PC-3 (cell line): ENCODE measurements at regions not wholly inside any gene's neighbourhood (a gene's known extent, or its start where the extent isn't known, plus 50 kb on each side); places are given as distances from the start of the nearest gene placed in this dataset.

Experiments used
- ATAC-seq: fragments of 200-7000 bp; cut with Tn5 transposase; 2 replicates; pipeline ENCODE4 v1.9.1; 2020; ENCODE audit warnings: mild to moderate bottlenecking, moderate library complexity
- BruUV-seq: library from RNA; stranded (reverse); fragments of 400-500 nt; replicated peaks from 2 replicates; lab custom pipeline; 2021; lab: Mats Ljungman, UMichigan
- CTCF ChIA-PET: fragments of 300-600 bp; sonication (Branson Sonifier 250); formaldehyde crosslinking; loops from one replicate; lab custom pipeline; 2022; ENCODE audit warnings: antibody characterized with exemption; lab: Charles Lee
- POLR2A ChIA-PET: fragments of 300-600 bp; sonication (Branson Sonifier 250); formaldehyde crosslinking; loops from one replicate; lab custom pipeline; 2022; ENCODE audit warnings: antibody characterized with exemption; ENCODE audit not compliant: unreplicated experiment; lab: Charles Lee
- DNase-seq: peaks from one replicate; pipeline ENCODE4 v3.0.0-alpha.2; 2015
- H2AFZ ChIP-seq: fragments of 300-600 bp; sonication (generic); 2 replicates; pipeline ENCODE4 v1.6.0; 2016; ENCODE audit warnings: antibody characterized with exemption, low read length
- H3F3A ChIP-seq: fragments of 300-600 bp; sonication (generic); one replicate; pipeline ENCODE4 v1.6.0; 2017; ENCODE audit warnings: antibody characterized with exemption, low read length, control low read depth, mild to moderate bottlenecking; ENCODE audit not compliant: unreplicated experiment
- H3K27ac ChIP-seq: fragments of 300-600 bp; sonication (generic); 2 replicates; pipeline ENCODE4 v1.5.1; 2016; ENCODE audit warnings: mild to moderate bottlenecking, low read length
- H3K27me3 ChIP-seq: fragments of 300-600 bp; sonication (generic); 2 replicates; pipeline ENCODE4 v1.6.1; 2016; ENCODE audit warnings: low read length, mixed read lengths
- H3K36me3 ChIP-seq: fragments of 300-600 bp; sonication (generic); 2 replicates; pipeline ENCODE4 v1.6.1; 2016; ENCODE audit warnings: low read depth, mixed run types, low read length, mixed read lengths
- H3K4me1 ChIP-seq: fragments of 300-600 bp; sonication (generic); 2 replicates; pipeline ENCODE4 v1.5.1; 2016; ENCODE audit warnings: low read length; ENCODE audit not compliant: insufficient read depth
- H3K4me2 ChIP-seq: fragments of 300-600 bp; sonication (generic); 2 replicates; pipeline ENCODE4 v1.6.0; 2016; ENCODE audit warnings: low read length
- H3K4me3 ChIP-seq: fragments of 300-600 bp; sonication (generic); 2 replicates; pipeline ENCODE4 v1.5.1; 2016; ENCODE audit warnings: mild to moderate bottlenecking, low read length, mixed read lengths
- H3K79me2 ChIP-seq: fragments of 300-600 bp; sonication (generic); 2 replicates; pipeline ENCODE4 v1.6.1; 2017; ENCODE audit warnings: low read length, mixed read lengths
- H3K9ac ChIP-seq: fragments of 300-600 bp; sonication (generic); 2 replicates; pipeline ENCODE4 v1.6.0; 2016; ENCODE audit warnings: mild to moderate bottlenecking, low read length
- H3K9me2 ChIP-seq: fragments of 300-600 bp; sonication (generic); replicated peaks from 2 replicates; pipeline ENCODE4 v1.6.1; 2016; ENCODE audit warnings: mixed run types, low read length, mixed read lengths
- H3K9me3 ChIP-seq: fragments of 300-600 bp; sonication (generic); 2 replicates; pipeline ENCODE4 v1.6.1; 2016; ENCODE audit warnings: low read length, mixed read lengths
- H4K20me1 ChIP-seq: fragments of 300-600 bp; sonication (generic); 2 replicates; pipeline ENCODE4 v1.6.1; 2016; ENCODE audit warnings: low read length, mixed read lengths
- CTCF ChIP-seq: fragments of 300-600 bp; sonication (generic); conservative IDR thresholded peaks from 2 replicates; pipeline ENCODE4 v1.5.1; 2017; ENCODE audit warnings: antibody characterized with exemption, low read depth, mild to moderate bottlenecking, low read length
- EZH2 ChIP-seq: fragments of 300-600 bp; sonication (generic); IDR thresholded peaks from one replicate; pipeline ENCODE4 v1.6.1; 2017; ENCODE audit warnings: antibody characterized with exemption, mild to moderate bottlenecking, low read length; ENCODE audit not compliant: unreplicated experiment
- EZH2phosphoT487 ChIP-seq: fragments of 300-600 bp; sonication (generic); IDR thresholded peaks from 2 replicates; pipeline ENCODE4 v1.6.1; 2018; ENCODE audit warnings: mild to moderate bottlenecking, antibody characterized with exemption, low read length, borderline replicate concordance
- intact Hi-C: fragments of 100-400 bp; cut with micrococcal nuclease; formaldehyde crosslinking; loops from 2 replicates; pipeline ENCODE4 v1.9.0; 2023

- DNase-seq (no peak), ATAC-seq (no peak)
- Histone ChIP-seq H2AFZ (no peak overlapping the region), H3K9ac (no peak overlapping the region), H3F3A (no peaks in the 10 kb centered on the region), H3K79me2 (no peaks in the 10 kb centered on the region), H3K9me2 (no peaks in the 10 kb centered on the region), H3K36me3 (no peaks in the 10 kb centered on the region), H3K4me1 (no peaks in the 10 kb centered on the region), H3K27me3 (peaks cover 6% of the 10 kb centered on the region; the same call in 1 of the 2 replicates), H3K4me3 (no peak overlapping the region), H3K9me3 (no peaks in the 10 kb centered on the region), H3K27ac (no peak overlapping the region), H3K4me2 (no peak overlapping the region), H4K20me1 (no peaks in the 10 kb centered on the region)
- no TSS peak for BruUV-seq
- TF ChIP-seq EZH2, result no peak
- no peak for TF ChIP-seq EZH2phosphoT487
- TF ChIP-seq CTCF, result no peak
- POLR2A ChIA-PET, result no interaction called here
- intact Hi-C loops, result no loop called here
- CTCF ChIA-PET, result no interaction called here
Measured at GRCh38 chr2:136496966-136497365, 268.4 kb upstream of the THSD7B start.

GRCh38 chr2:136495636-136496035 lies 269.7 kb upstream of the THSD7B start:
- intact Hi-C loops, result no loop called here
- ATAC-seq (no peak), DNase-seq (no peak)
- Histone ChIP-seq H3F3A (no peaks in the 10 kb centered on the region), H3K27me3 (peaks cover 10% of the 10 kb centered on the region; the same call in 1 of the 2 replicates), H3K36me3 (no peaks in the 10 kb centered on the region), H3K79me2 (no peaks in the 10 kb centered on the region), H3K4me2 (no peak overlapping the region), H3K9me3 (no peaks in the 10 kb centered on the region), H2AFZ (no peak overlapping the region), H3K4me3 (no peak overlapping the region), H4K20me1 (no peaks in the 10 kb centered on the region), H3K4me1 (no peaks in the 10 kb centered on the region), H3K27ac (no peak overlapping the region), H3K9ac (no peak overlapping the region), H3K9me2 (no peaks in the 10 kb centered on the region)
- CTCF ChIA-PET, result no interaction called here
- no TSS peak for BruUV-seq
- POLR2A ChIA-PET, result no interaction called here
- TF ChIP-seq EZH2phosphoT487 (no peak), CTCF (no peak), EZH2 (no peak)

DNA sequence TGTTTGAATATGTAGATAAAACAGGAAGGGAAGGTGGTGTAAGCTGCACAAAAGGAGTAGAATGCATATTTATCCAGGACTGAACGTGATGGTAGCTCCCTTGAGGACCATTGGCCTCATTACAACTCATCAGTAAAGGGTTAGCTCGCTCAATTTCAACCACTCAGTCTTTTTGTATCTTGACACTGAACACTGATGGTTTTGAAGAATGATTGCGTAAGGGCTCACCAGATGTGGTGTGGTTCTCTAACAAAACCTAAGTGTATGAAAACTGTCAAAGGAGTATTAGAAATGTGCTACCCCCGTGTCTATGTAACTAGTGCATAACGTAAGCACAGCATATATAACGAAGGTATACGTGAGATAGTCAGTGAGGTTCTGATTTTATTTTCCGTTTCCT lies 272.4 kb upstream of the THSD7B start:
- BruUV-seq, result no TSS peak
- Histone ChIP-seq H3K4me3 (no peak overlapping the region), H3F3A (no peaks in the 10 kb centered on the region), H3K4me1 (no peaks in the 10 kb centered on the region), H3K27me3 (peaks cover 11% of the 10 kb centered on the region; the same call in 1 of the 2 replicates), H3K4me2 (no peak overlapping the region), H4K20me1 (no peaks in the 10 kb centered on the region), H3K79me2 (no peaks in the 10 kb centered on the region), H3K36me3 (no peaks in the 10 kb centered on the region), H2AFZ (no peak overlapping the region), H3K9me3 (no peaks in the 10 kb centered on the region), H3K9ac (no peak overlapping the region), H3K9me2 (no peaks in the 10 kb centered on the region), H3K27ac (no peak overlapping the region)
- intact Hi-C loops, result no loop called here
- ChIA-PET CTCF (no interaction called here), POLR2A (no interaction called here)
- no peak for TF ChIP-seq EZH2phosphoT487
- TF ChIP-seq CTCF, result no peak
- no peak for TF ChIP-seq EZH2
- ATAC-seq (no peak), DNase-seq (no peak)
